OCI-LY7 (cell line): ENCODE measurements at regions not wholly inside any gene's neighbourhood (a gene's known extent, or its start where the extent isn't known, plus 50 kb on each side); places are given as distances from the start of the nearest gene placed in this dataset.

Experiments used
- BruUV-seq: library from RNA; stranded (reverse); fragments of 400-500 nt; replicated peaks from 2 replicates; lab custom pipeline; 2021; lab: Mats Ljungman, UMichigan
- CTCF ChIA-PET: fragments of 300-600 bp; sonication (Branson Sonifier 250); formaldehyde crosslinking; loops from one replicate; lab custom pipeline; 2022; ENCODE audit warnings: antibody characterized with exemption; ENCODE audit not compliant: unreplicated experiment; lab: Charles Lee
- POLR2A ChIA-PET: fragments of 300-600 bp; sonication (Branson Sonifier 250); formaldehyde crosslinking; loops from one replicate; lab custom pipeline; 2022; ENCODE audit warnings: antibody characterized with exemption; lab: Charles Lee
- DNase-seq: peaks from one replicate; pipeline ENCODE4 v3.0.0-alpha.2; 2015; ENCODE audit warnings: low spot score
- H2AFZ ChIP-seq: fragments of 200-600 bp; sonication (generic), shearing (Covaris generic); 2 replicates; pipeline ENCODE4 v1.6.1; 2014; ENCODE audit warnings: mild to moderate bottlenecking, antibody characterized with exemption, low read length, moderate library complexity
- H3K27ac ChIP-seq: fragments of 200-600 bp; sonication (generic); 2 replicates; pipeline ENCODE4 v1.5.1; 2014; ENCODE audit warnings: mixed run types, low read depth, mild to moderate bottlenecking, moderate library complexity, low read length, inconsistent platforms; ENCODE audit not compliant: poor library complexity, severe bottlenecking
- H3K36me3 ChIP-seq: fragments of 200-600 bp; sonication (generic); 2 replicates; pipeline ENCODE4 v1.6.1; 2014; ENCODE audit warnings: mild to moderate bottlenecking, antibody characterized with exemption, low read length, moderate library complexity, mixed read lengths; ENCODE audit not compliant: insufficient read depth
- H3K4me1 ChIP-seq: fragments of 200-600 bp; sonication (generic); 2 replicates; pipeline ENCODE4 v1.5.1; 2014; ENCODE audit warnings: mild to moderate bottlenecking, low read length; ENCODE audit not compliant: insufficient read depth, poor library complexity, severe bottlenecking
- H3K4me2 ChIP-seq: fragments of 200-600 bp; sonication (generic); 2 replicates; pipeline ENCODE4 v1.6.1; 2014; ENCODE audit warnings: mild to moderate bottlenecking, low read length
- H3K4me3 ChIP-seq: fragments of 200-600 bp; sonication (generic); 2 replicates; pipeline ENCODE4 v1.5.1; 2014; ENCODE audit warnings: mild to moderate bottlenecking, low read depth, low read length; ENCODE audit not compliant: poor library complexity, severe bottlenecking
- H3K79me2 ChIP-seq: fragments of 200-600 bp; sonication (generic); 2 replicates; pipeline ENCODE4 v1.6.1; 2016; ENCODE audit warnings: low read depth, mild to moderate bottlenecking, low read length, moderate library complexity, mixed read lengths; ENCODE audit not compliant: insufficient read depth
- H3K9me2 ChIP-seq: fragments of 200-600 bp; sonication (generic); 2 replicates; pipeline ENCODE4 v1.6.1; 2016; ENCODE audit warnings: mild to moderate bottlenecking, low read length, mixed read lengths; ENCODE audit not compliant: insufficient read depth
- H3K9me3 ChIP-seq: fragments of 200-600 bp; sonication (generic); 2 replicates; pipeline ENCODE4 v1.6.1; 2014; ENCODE audit warnings: mild to moderate bottlenecking, mixed run types, low read length, mixed read lengths
- H4K20me1 ChIP-seq: fragments of 200-600 bp; sonication (generic); 2 replicates; pipeline ENCODE4 v1.6.1; 2014; ENCODE audit warnings: mild to moderate bottlenecking, antibody characterized with exemption, low read length, moderate library complexity, mixed read lengths; ENCODE audit not compliant: insufficient read depth
- CTCF ChIP-seq: fragments of 200-600 bp; sonication (generic); conservative IDR thresholded peaks from 2 replicates; pipeline ENCODE4 v1.5.1; 2014; ENCODE audit warnings: mild to moderate bottlenecking, antibody characterized with exemption, low read length, moderate library complexity, mixed read lengths
- EZH2phosphoT487 ChIP-seq: fragments of 200-600 bp; sonication (generic); IDR thresholded peaks from 2 replicates; pipeline ENCODE4 v1.6.1; 2018; ENCODE audit warnings: low read depth, borderline replicate concordance, mild to moderate bottlenecking, mixed run types, antibody characterized with exemption, low read length, moderate library complexity, mixed read lengths
- intact Hi-C: fragments of 100-400 bp; cut with micrococcal nuclease; formaldehyde crosslinking; loops from one replicate; pipeline ENCODE4 v1.10.0; 2022; ENCODE audit not compliant: unreplicated experiment

- Histone ChIP-seq H3K4me1 (no peaks in the 10 kb centered on the region), H3K4me2 (no peak overlapping the region), H3K4me3 (no peak overlapping the region), H3K9me3 (no peaks in the 10 kb centered on the region), H3K79me2 (no peaks in the 10 kb centered on the region), H2AFZ (no peak overlapping the region), H3K36me3 (no peaks in the 10 kb centered on the region), H4K20me1 (no peaks in the 10 kb centered on the region), H3K9me2 (no peaks in the 10 kb centered on the region), H3K27ac (no peak overlapping the region)
- no peak for TF ChIP-seq CTCF
- no peak for TF ChIP-seq EZH2phosphoT487
- BruUV-seq = no TSS peak
- CTCF ChIA-PET = no interaction called here
- intact Hi-C loops = no loop called here
- no peak for DNase-seq
- POLR2A ChIA-PET = no interaction called here
These were observed 111.8 kb downstream of the WDR11 start for GRCh38 chr10:120962756-120963593.

GRCh38 chr10:120963594-120964220 is 112.5 kb downstream of the WDR11 start:
- Histone ChIP-seq H3K9me3 (no peaks in the 10 kb centered on the region), H3K36me3 (no peaks in the 10 kb centered on the region), H3K4me1 (no peaks in the 10 kb centered on the region), H3K4me2 (no peak overlapping the region), H3K79me2 (no peaks in the 10 kb centered on the region), H2AFZ (no peak overlapping the region), H3K27ac (no peak overlapping the region), H4K20me1 (no peaks in the 10 kb centered on the region), H3K4me3 (no peak overlapping the region), H3K9me2 (no peaks in the 10 kb centered on the region)
- CTCF ChIA-PET = no interaction called here
- POLR2A ChIA-PET = no interaction called here
- intact Hi-C loops = no loop called here
- no peak for DNase-seq
- TF ChIP-seq EZH2phosphoT487 = no peak
- no peak for TF ChIP-seq CTCF
- BruUV-seq = no TSS peak

GRCh38 chr10:120966657-120967045 is 115.5 kb downstream of the WDR11 start:
- no peaks in the 10 kb centered on the region for H3K36me3 ChIP-seq
- no peak overlapping the region for H3K27ac ChIP-seq
- H4K20me1 ChIP-seq = no peaks in the 10 kb centered on the region
- H3K4me2 ChIP-seq = no peak overlapping the region
- POLR2A ChIA-PET = no interaction called here
- no peaks in the 10 kb centered on the region for H3K4me1 ChIP-seq
- no peak overlapping the region for H3K4me3 ChIP-seq
- no peak for DNase-seq
- TF ChIP-seq CTCF = no peak
- no peak for TF ChIP-seq EZH2phosphoT487
- H3K9me3 ChIP-seq = no peaks in the 10 kb centered on the region
- no peaks in the 10 kb centered on the region for H3K79me2 ChIP-seq
- H2AFZ ChIP-seq = no peak overlapping the region
- CTCF ChIA-PET = no interaction called here
- H3K9me2 ChIP-seq = no peaks in the 10 kb centered on the region
- intact Hi-C loops = no loop called here
- no TSS peak for BruUV-seq
